Karpas-422 (cell line): ENCODE measurements at regions not wholly inside any gene's neighbourhood (a gene's known extent, or its start where the extent isn't known, plus 50 kb on each side); places are given as distances from the start of the nearest gene placed in this dataset.

Experiments
- DNase-seq: peaks from one replicate; pipeline ENCODE4 v3.0.0-alpha.2; 2015
- H2AFZ ChIP-seq: fragments of 200-600 bp; sonication (generic); 2 replicates; pipeline ENCODE4 v1.6.1; 2014; ENCODE audit warnings: antibody characterized with exemption, low read length, mixed read lengths
- H3K27ac ChIP-seq: fragments of 200-600 bp; sonication (generic); 2 replicates; pipeline ENCODE4 v1.5.1; 2014; ENCODE audit warnings: mild to moderate bottlenecking, low read length, moderate library complexity
- H3K27me3 ChIP-seq: fragments of 200-600 bp; sonication (generic); 2 replicates; pipeline ENCODE4 v1.6.1; 2014; ENCODE audit warnings: low read length, mixed read lengths
- H3K36me3 ChIP-seq: fragments of 200-600 bp; sonication (generic); 2 replicates; pipeline ENCODE4 v1.6.1; 2014; ENCODE audit warnings: low read length, mixed read lengths; ENCODE audit not compliant: insufficient read depth
- H3K4me1 ChIP-seq: fragments of 200-600 bp; sonication (generic); 2 replicates; pipeline ENCODE4 v1.6.1; 2014; ENCODE audit warnings: mild to moderate bottlenecking, low read length, mixed read lengths
- H3K4me2 ChIP-seq: fragments of 200-600 bp; sonication (generic); 2 replicates; pipeline ENCODE4 v1.6.1; 2014; ENCODE audit warnings: low read length, low read depth, mild to moderate bottlenecking; ENCODE audit not compliant: poor library complexity, severe bottlenecking
- H3K4me3 ChIP-seq: fragments of 200-600 bp; sonication (generic); 2 replicates; pipeline ENCODE4 v1.5.1; 2014; ENCODE audit warnings: mild to moderate bottlenecking, antibody characterized with exemption, low read length, mixed read lengths
- H3K79me2 ChIP-seq: fragments of 200-600 bp; sonication (generic); 2 replicates; pipeline ENCODE4 v1.6.1; 2014; ENCODE audit warnings: mild to moderate bottlenecking, low read length, mixed read lengths
- H3K9ac ChIP-seq: fragments of 200-600 bp; sonication (generic); 2 replicates; pipeline ENCODE4 v1.6.0; 2014; ENCODE audit warnings: low read length
- H3K9me2 ChIP-seq: fragments of 200-600 bp; sonication (generic), shearing (Covaris generic); replicated peaks from 2 replicates; pipeline ENCODE4 v1.6.0; 2014; ENCODE audit warnings: mild to moderate bottlenecking, low read length, moderate library complexity; ENCODE audit not compliant: insufficient read depth
- H3K9me3 ChIP-seq: fragments of 300-700, 200-600 bp; sonication (generic); 2 replicates; pipeline ENCODE4 v1.6.1; 2014; ENCODE audit warnings: low read length, mixed read lengths
- H4K20me1 ChIP-seq: fragments of 200-600 bp; sonication (generic); 2 replicates; pipeline ENCODE4 v1.6.1; 2014; ENCODE audit warnings: mild to moderate bottlenecking, antibody characterized with exemption, low read length, low read depth; ENCODE audit not compliant: insufficient read depth

DNA sequence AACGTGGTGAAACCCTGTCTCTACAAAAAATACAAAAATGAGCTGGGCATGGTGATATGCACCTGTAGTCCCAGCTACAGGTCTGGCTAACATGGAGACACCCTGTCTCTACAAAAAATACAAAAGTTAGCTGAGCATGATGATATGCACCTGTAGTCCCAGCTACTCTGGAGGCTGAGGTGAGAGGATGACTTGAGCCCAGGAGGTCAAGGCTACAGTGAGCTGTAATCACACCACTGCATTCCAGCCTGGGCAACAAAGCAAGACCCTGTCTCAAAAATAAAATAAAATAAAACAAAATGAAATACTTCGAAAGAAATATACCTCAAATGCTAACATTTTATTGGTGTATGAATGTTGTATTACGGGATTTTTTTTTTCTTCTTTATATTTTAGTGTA lies 107.6 kb upstream of the EGLN3 start:
- no peaks in the 10 kb centered on the region for H3K27me3 ChIP-seq
- DNase-seq: no peak
- no peaks in the 10 kb centered on the region for H3K9me3 ChIP-seq
- no peak overlapping the region for H3K4me2 ChIP-seq
- H3K4me1 ChIP-seq: no peaks in the 10 kb centered on the region
- H3K36me3 ChIP-seq: no peaks in the 10 kb centered on the region
- no peak overlapping the region for H3K27ac ChIP-seq
- no peak overlapping the region for H3K9ac ChIP-seq
- H3K4me3 ChIP-seq: no peak overlapping the region
- no peak overlapping the region for H2AFZ ChIP-seq
- H3K9me2 ChIP-seq: no peaks in the 10 kb centered on the region
- H3K79me2 ChIP-seq: no peaks in the 10 kb centered on the region
- no peaks in the 10 kb centered on the region for H4K20me1 ChIP-seq

DNA sequence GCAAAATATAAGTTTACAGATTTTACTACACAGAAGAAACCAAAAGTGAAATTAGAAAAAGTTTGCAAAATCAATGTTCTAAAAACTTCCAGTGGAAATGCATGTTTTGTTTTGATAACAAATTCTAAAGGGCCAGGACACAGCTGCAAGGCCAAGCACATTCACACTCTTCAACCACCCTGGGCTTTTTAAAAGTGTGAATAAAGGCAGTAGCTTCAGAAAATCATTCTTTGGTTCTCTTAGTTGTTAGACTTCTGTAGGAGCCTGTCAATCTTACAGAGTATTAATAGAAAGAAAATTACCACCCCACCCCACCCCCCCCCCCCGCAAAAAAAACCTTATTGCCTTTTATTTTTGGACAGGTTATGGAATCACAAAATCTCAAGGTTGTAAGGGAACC lies 105.2 kb upstream of the EGLN3 start:
- H3K27ac ChIP-seq: no peak overlapping the region
- no peaks in the 10 kb centered on the region for H3K9me3 ChIP-seq
- H3K9ac ChIP-seq: no peak overlapping the region
- no peak overlapping the region for H2AFZ ChIP-seq
- DNase-seq: no peak
- H3K4me1 ChIP-seq: no peaks in the 10 kb centered on the region
- H3K9me2 ChIP-seq: no peaks in the 10 kb centered on the region
- H3K27me3 ChIP-seq: no peaks in the 10 kb centered on the region
- H3K36me3 ChIP-seq: no peaks in the 10 kb centered on the region
- H4K20me1 ChIP-seq: no peaks in the 10 kb centered on the region
- no peak overlapping the region for H3K4me2 ChIP-seq
- no peak overlapping the region for H3K4me3 ChIP-seq
- no peaks in the 10 kb centered on the region for H3K79me2 ChIP-seq

DNA sequence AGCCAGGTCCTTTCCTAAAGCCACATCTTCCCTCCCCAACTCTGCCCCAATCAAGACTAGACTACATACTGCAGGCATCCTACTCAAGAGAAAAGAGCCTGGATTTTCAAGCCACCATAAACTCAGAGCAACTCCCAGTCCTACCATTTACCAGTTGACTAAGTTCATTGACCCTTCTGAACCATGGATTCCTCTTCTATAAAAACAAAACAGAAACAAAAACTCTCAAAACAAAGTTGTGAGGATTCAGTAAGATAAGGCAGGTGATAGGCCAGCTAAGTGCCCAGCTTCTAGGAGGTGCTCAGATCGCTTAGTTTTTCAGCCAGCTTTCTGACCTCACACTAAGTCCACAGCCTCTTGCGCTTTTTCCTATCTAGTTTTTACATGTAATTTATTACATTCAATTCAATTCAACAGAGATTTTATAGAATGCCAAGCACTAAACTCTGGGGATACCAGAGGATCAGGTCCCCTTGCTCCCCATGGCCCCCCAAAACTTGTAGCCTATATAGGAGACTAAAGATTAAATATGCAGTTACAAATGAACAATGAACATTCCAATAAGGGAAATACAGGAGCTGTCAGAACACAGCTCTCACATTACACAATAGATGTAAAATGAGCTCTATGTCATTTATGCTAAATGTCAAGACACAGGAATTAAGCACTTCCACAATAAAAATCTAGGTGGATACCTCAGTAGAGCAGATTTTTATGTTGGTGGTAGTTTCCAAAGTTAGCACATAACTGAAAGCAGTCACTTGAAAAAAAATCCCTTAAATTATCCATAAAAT lies 104.5 kb upstream of the EGLN3 start:
- Histone ChIP-seq H3K9ac (no peak overlapping the region), H3K4me1 (no peaks in the 10 kb centered on the region), H3K79me2 (no peaks in the 10 kb centered on the region), H3K36me3 (no peaks in the 10 kb centered on the region), H3K27ac (no peak overlapping the region), H3K9me3 (no peaks in the 10 kb centered on the region), H3K4me3 (no peak overlapping the region), H4K20me1 (no peaks in the 10 kb centered on the region), H2AFZ (no peak overlapping the region), H3K9me2 (no peaks in the 10 kb centered on the region), H3K4me2 (no peak overlapping the region), H3K27me3 (no peaks in the 10 kb centered on the region)
- no peak for DNase-seq

DNA sequence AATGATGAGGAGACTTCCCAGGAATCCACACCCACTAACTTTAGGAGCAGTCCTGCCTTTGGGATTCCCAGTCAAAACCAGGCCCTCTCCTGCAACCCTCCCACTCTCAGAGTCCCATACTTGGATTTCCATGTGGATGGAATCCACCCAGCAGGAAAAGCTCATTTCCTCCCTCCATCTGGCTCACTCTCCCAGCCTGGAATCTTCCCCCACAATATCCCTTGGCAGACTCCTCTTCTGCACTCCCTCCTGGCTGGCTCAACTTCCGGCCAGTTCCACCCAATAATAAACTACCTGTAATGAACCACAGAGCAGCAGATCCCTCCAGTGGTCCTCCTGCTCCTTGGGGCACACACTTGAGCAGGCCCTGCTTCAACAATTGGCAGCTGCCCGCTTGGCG lies 102.8 kb upstream of the EGLN3 start:
- Histone ChIP-seq H3K4me3 (no peak overlapping the region), H4K20me1 (no peaks in the 10 kb centered on the region), H2AFZ (no peak overlapping the region), H3K4me2 (no peak overlapping the region), H3K9ac (no peak overlapping the region), H3K79me2 (no peaks in the 10 kb centered on the region), H3K27me3 (no peaks in the 10 kb centered on the region), H3K4me1 (no peaks in the 10 kb centered on the region), H3K27ac (no peak overlapping the region), H3K9me3 (no peaks in the 10 kb centered on the region), H3K36me3 (no peaks in the 10 kb centered on the region), H3K9me2 (no peaks in the 10 kb centered on the region)
- DNase-seq: no peak

DNA sequence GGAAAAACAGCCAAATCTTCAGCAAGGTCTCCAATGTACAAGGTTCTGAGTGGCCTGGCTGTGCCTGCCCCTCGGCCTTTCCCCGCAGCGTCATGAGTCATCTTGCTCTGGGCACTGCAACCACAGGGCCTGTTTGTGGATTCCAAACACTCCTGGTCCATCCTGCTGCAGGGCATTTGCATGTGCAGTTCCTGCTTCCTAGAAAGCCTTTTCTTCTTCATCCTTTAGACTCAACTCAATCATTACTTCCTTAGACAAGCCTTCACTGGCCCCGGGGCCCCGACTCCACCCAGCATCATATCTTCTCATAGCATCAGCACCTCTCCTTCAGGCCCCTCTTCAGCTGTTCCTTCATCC lies 101.8 kb upstream of the EGLN3 start:
- Histone ChIP-seq H3K9me2 (no peaks in the 10 kb centered on the region), H3K79me2 (no peaks in the 10 kb centered on the region), H3K27ac (no peak overlapping the region), H3K27me3 (no peaks in the 10 kb centered on the region), H3K9me3 (no peaks in the 10 kb centered on the region), H3K4me3 (no peak overlapping the region), H4K20me1 (no peaks in the 10 kb centered on the region), H3K36me3 (no peaks in the 10 kb centered on the region), H3K4me1 (no peaks in the 10 kb centered on the region), H2AFZ (no peak overlapping the region), H3K4me2 (no peak overlapping the region), H3K9ac (no peak overlapping the region)
- DNase-seq: no peak

DNA sequence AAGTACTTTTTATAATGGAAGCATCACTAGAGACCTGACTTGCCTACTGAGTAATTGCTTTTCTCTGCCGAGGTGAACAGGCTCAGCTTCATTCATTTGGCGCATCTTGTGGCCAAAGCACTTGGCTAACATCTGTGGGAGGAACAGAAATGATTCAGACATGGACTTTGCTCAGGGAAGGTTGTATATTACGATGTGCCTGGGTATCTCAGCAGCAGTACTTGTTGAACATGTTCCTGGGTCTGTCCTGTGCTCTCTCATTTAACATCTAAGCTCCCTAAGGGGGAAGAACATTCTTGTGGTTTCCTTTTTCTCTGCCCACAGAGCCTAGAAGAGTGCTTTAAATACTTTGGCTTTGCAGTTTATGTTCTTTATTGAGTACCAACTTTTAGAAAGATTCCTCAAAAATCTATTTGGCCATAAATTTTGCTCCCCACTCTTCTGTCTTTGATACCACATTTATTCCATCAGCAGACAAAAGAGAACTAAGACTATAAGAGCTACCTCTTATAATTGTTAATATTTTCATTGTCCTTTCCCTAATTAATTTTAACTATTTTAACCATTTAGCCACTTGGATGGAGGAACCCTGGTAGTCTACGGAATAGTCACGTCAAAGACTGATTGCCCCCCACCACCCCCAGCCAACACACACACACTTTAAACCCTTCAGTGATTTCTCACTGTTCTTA lies 101.2 kb upstream of the EGLN3 start:
- H3K9me2 ChIP-seq: no peaks in the 10 kb centered on the region
- H3K4me1 ChIP-seq: no peaks in the 10 kb centered on the region
- H3K79me2 ChIP-seq: no peaks in the 10 kb centered on the region
- H3K36me3 ChIP-seq: no peaks in the 10 kb centered on the region
- no peaks in the 10 kb centered on the region for H3K27me3 ChIP-seq
- H3K9me3 ChIP-seq: no peaks in the 10 kb centered on the region
- H4K20me1 ChIP-seq: no peaks in the 10 kb centered on the region
- DNase-seq: no peak
- no peak overlapping the region for H3K27ac ChIP-seq
- no peak overlapping the region for H3K4me2 ChIP-seq
- no peak overlapping the region for H3K9ac ChIP-seq
- H3K4me3 ChIP-seq: no peak overlapping the region
- H2AFZ ChIP-seq: no peak overlapping the region

DNA sequence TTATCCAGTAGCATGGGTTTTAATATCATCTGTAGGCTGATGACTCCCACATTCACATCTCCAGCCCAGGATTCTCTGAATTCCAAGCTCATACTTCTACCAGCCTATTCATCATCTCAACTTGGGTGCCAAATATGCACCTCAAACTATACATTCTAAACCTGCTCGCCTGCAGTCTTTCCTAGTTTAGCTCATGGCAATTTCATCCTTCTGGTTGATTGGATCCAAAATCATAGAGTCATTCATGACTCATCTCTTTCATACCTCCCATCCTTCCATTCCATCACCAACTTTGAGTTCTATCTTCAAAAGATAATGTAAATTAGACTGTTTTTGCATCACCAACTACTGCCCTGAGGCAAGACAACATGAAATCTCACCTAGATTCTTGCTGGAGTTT lies 99.7 kb upstream of the EGLN3 start:
- no peaks in the 10 kb centered on the region for H3K4me1 ChIP-seq
- H3K9me2 ChIP-seq: no peaks in the 10 kb centered on the region
- H3K27ac ChIP-seq: no peak overlapping the region
- H2AFZ ChIP-seq: no peak overlapping the region
- no peak overlapping the region for H3K4me2 ChIP-seq
- no peak overlapping the region for H3K9ac ChIP-seq
- no peak overlapping the region for H3K4me3 ChIP-seq
- H3K36me3 ChIP-seq: no peaks in the 10 kb centered on the region
- no peaks in the 10 kb centered on the region for H4K20me1 ChIP-seq
- H3K79me2 ChIP-seq: no peaks in the 10 kb centered on the region
- no peak for DNase-seq
- no peaks in the 10 kb centered on the region for H3K27me3 ChIP-seq
- no peaks in the 10 kb centered on the region for H3K9me3 ChIP-seq

DNA sequence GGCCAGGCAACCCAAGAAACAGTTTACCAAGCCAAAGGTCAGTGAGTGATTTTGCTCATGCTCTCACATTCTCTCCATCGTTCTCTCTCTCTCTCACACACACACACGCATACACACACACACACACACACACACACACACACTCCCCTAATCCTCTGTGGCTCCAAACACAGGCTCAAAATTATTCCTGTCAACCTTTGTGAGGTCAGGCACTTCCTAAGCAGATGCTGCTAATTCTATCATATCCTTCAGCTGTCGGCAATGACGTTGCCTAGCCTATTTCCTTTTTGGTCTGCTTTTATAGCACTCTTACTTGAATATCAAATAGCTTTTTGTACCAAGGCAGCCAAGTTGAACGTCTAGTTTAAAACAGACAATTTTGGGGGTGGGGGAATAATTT lies 98.9 kb upstream of the EGLN3 start:
- Histone ChIP-seq H4K20me1 (no peaks in the 10 kb centered on the region), H3K36me3 (no peaks in the 10 kb centered on the region), H3K9me3 (no peaks in the 10 kb centered on the region), H3K79me2 (no peaks in the 10 kb centered on the region), H2AFZ (no peak overlapping the region), H3K4me3 (no peak overlapping the region), H3K27ac (no peak overlapping the region), H3K4me2 (no peak overlapping the region), H3K9ac (no peak overlapping the region), H3K4me1 (no peaks in the 10 kb centered on the region), H3K27me3 (no peaks in the 10 kb centered on the region), H3K9me2 (no peaks in the 10 kb centered on the region)
- DNase-seq: no peak
